ENCODE measurements at regions not wholly inside any gene's neighbourhood (a gene's known extent, or its start where the extent isn't known, plus 50 kb on each side); places are given as distances from the start of the nearest gene placed in this dataset.

DNA sequence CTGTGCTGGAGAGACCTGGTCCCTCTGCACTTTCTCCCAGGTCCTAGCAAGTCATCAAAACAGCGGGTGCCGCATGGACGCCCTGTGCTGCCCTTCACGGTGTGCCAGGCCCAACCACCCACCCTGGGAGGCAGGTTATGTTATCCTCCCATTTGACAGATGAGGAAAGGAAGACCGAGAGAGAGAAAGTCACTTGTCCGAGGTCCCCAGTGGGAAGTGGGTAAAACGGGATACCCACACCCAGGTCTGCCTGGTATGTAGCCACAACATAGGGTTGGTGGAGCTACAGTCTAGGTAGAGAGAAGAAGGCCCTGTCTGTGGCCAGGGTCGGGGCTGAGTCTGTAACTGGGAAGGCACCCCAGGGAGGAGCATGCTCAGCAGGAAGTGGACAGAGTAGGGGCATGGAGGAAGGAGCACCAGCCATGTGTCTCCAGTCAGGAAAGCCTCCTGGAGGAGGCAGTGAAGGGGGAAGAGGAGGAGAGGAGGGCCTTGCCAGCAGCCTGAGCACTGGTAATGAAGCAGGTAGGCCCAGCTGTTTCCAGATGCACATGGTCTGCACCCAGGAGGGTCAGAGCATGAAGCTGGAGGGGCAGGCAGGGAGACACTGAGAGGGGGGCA is 98.4 kb downstream of the ZFP36L2 start:
- H3K9me3 ChIP-seq, result no peaks in the 10 kb centered on the region
- no peak for DNase-seq
- H3K27me3 ChIP-seq, result no peaks in the 10 kb centered on the region
- H3K4me1 ChIP-seq, result no peaks in the 10 kb centered on the region
- no peaks in the 10 kb centered on the region for H3K36me3 ChIP-seq
- TF ChIP-seq POLR2A (IDR thresholded peaks at IDR 0.05) (no peak), CTCF (IDR thresholded peaks at IDR 0.05) (no peak)
- H3K27ac ChIP-seq, result no peak overlapping the region
- no peak overlapping the region for H3K4me3 ChIP-seq
- intact Hi-C loops (cut with DNase I; ENCODE audit: low total_unique reads), result no loop called here

GRCh38 chr2:43127208-43127940 is 99.0 kb downstream of the ZFP36L2 start:
- Histone ChIP-seq H3K27ac (no peak overlapping the region), H3K4me3 (no peak overlapping the region), H3K27me3 (no peaks in the 10 kb centered on the region), H3K9me3 (no peaks in the 10 kb centered on the region), H3K4me1 (no peaks in the 10 kb centered on the region), H3K36me3 (no peaks in the 10 kb centered on the region)
- no peak for TF ChIP-seq POLR2A (IDR thresholded peaks at IDR 0.05)
- TF ChIP-seq CTCF (IDR thresholded peaks at IDR 0.05), result peak; percentile 25 to 47 (median 28)
- peak in 1 of 2 donors; percentile 43 for DNase-seq
- intact Hi-C loops (cut with DNase I; ENCODE audit: low total_unique reads), result no loop called here

DNA sequence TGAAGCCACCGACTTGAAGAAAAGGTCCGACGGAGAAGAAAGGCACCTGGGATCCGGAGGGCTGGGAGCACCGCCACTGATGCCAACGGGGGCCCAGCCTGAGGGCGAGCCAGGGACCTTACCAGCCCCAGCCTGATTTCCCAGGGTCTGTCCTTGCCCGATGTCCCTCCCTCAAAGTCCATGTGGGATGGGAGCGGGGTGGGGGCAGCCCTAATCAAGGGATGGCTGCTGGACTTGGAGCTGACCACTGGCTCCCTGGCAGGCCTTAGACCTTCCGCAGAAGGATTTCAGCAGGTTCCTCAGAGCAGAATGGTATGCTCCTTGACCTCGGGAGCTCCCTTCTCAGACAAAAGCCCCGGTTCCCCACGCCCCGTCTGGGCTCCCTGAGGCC is 99.6 kb downstream of the ZFP36L2 start:
- Histone ChIP-seq H3K36me3 (no peaks in the 10 kb centered on the region), H3K4me3 (no peak overlapping the region), H3K4me1 (no peaks in the 10 kb centered on the region), H3K27ac (no peak overlapping the region), H3K27me3 (no peaks in the 10 kb centered on the region), H3K9me3 (no peaks in the 10 kb centered on the region)
- TF ChIP-seq POLR2A (IDR thresholded peaks at IDR 0.05), result no peak
- intact Hi-C loops (cut with DNase I; ENCODE audit: low total_unique reads), result no loop called here
- no peak for DNase-seq

GRCh38 chr2:43125090-43125998 is 101.1 kb downstream of the ZFP36L2 start:
- no peaks in the 10 kb centered on the region for H3K36me3 ChIP-seq
- no peak for DNase-seq
- intact Hi-C loops (cut with DNase I; ENCODE audit: low total_unique reads), result no loop called here
- no peak overlapping the region for H3K4me3 ChIP-seq
- no peak overlapping the region for H3K27ac ChIP-seq
- TF ChIP-seq CTCF (IDR thresholded peaks at IDR 0.05) (no peak), POLR2A (IDR thresholded peaks at IDR 0.05) (no peak)
- H3K4me1 ChIP-seq, result no peaks in the 10 kb centered on the region
- H3K9me3 ChIP-seq, result no peaks in the 10 kb centered on the region
- H3K27me3 ChIP-seq, result no peaks in the 10 kb centered on the region

- Histone ChIP-seq H3K4me1 (no peaks in the 10 kb centered on the region), H3K36me3 (no peaks in the 10 kb centered on the region), H3K4me3 (no peak overlapping the region), H3K27ac (no peak overlapping the region), H3K9me3 (no peaks in the 10 kb centered on the region), H3K27me3 (no peaks in the 10 kb centered on the region)
- TF ChIP-seq POLR2A (IDR thresholded peaks at IDR 0.05) (no peak), CTCF (IDR thresholded peaks at IDR 0.05) (no peak)
- no peak for DNase-seq
- intact Hi-C loops (cut with DNase I; ENCODE audit: low total_unique reads), result no loop called here
Measured at GRCh38 chr2:43124687-43125057, 101.7 kb downstream of the ZFP36L2 start.
